HUES64 (cell line): ENCODE measurements at regions not wholly inside any gene's neighbourhood (a gene's known extent, or its start where the extent isn't known, plus 50 kb on each side); places are given as distances from the start of the nearest gene placed in this dataset.

ENCODE experiments used
- H3K27ac ChIP-seq: 2 replicates; pipeline ENCODE4 v1.7.0; 2013; ENCODE audit warnings: low read depth, low read length, inconsistent platforms
- H3K27me3 ChIP-seq: 2 replicates; pipeline ENCODE4 v1.6.1; 2013; ENCODE audit warnings: mild to moderate bottlenecking, low read length; ENCODE audit not compliant: insufficient read depth
- H3K36me3 ChIP-seq: 2 replicates; pipeline ENCODE4 v1.6.1; 2013; ENCODE audit warnings: mild to moderate bottlenecking, low read length; ENCODE audit not compliant: insufficient read depth
- H3K4me1 ChIP-seq: 2 replicates; pipeline ENCODE4 v1.6.1; 2013; ENCODE audit warnings: mild to moderate bottlenecking, low read length, moderate library complexity; ENCODE audit not compliant: insufficient read depth
- H3K4me3 ChIP-seq: 2 replicates; pipeline ENCODE4 v1.5.1; 2013; ENCODE audit warnings: mild to moderate bottlenecking, low read length, moderate library complexity
- H3K9ac ChIP-seq: 2 replicates; pipeline ENCODE4 v1.6.1; 2013; ENCODE audit warnings: mild to moderate bottlenecking, low read depth, low read length
- H3K9me3 ChIP-seq: 2 replicates; pipeline ENCODE4 v1.6.1; 2013; ENCODE audit warnings: low read depth, low read length; ENCODE audit not compliant: insufficient read depth
- WGBS: fragments of 150-250, 120-280 bp; methylation state at CpG from one replicate; pipeline ENCODE4 v1.1.7; 2013; ENCODE audit warnings: missing lambda C conversion rate; 5-methylcytosine and 5-hydroxymethylcytosine counted together

- no peaks in the 10 kb centered on the region for H3K9me3 ChIP-seq
- no peaks in the 10 kb centered on the region for H3K27me3 ChIP-seq
- no peaks in the 10 kb centered on the region for H3K4me1 ChIP-seq
- no peak overlapping the region for H3K4me3 ChIP-seq
- H3K36me3 ChIP-seq = no peaks in the 10 kb centered on the region
- 86% methylated on average over 3 of the region's 3 CpGs for WGBS
- H3K9ac ChIP-seq = no peak overlapping the region
- no peak overlapping the region for H3K27ac ChIP-seq
Measured at GRCh38 chr13:48891586-48891985, 84.1 kb upstream of the FNDC3A start.

GRCh38 chr13:48892053-48892687 is 83.5 kb upstream of the FNDC3A start:
- WGBS = 96% methylated on average over 2 of the region's 2 CpGs
- Histone ChIP-seq H3K4me3 (no peak overlapping the region), H3K27ac (no peak overlapping the region)

GRCh38 chr13:48892688-48893075 is 83.0 kb upstream of the FNDC3A start:
- Histone ChIP-seq H3K36me3 (no peaks in the 10 kb centered on the region), H3K9ac (no peak overlapping the region), H3K27me3 (no peaks in the 10 kb centered on the region), H3K4me3 (no peak overlapping the region), H3K27ac (no peak overlapping the region), H3K9me3 (no peaks in the 10 kb centered on the region), H3K4me1 (no peaks in the 10 kb centered on the region)
- 95% methylated on average over 3 of the region's 3 CpGs for WGBS

More at GRCh38 chr13:48892053-48892687, 83.5 kb upstream of the FNDC3A start:
- Histone ChIP-seq H3K4me1 (no peaks in the 10 kb centered on the region), H3K27me3 (no peaks in the 10 kb centered on the region), H3K9ac (no peak overlapping the region), H3K9me3 (no peaks in the 10 kb centered on the region), H3K36me3 (no peaks in the 10 kb centered on the region)

GRCh38 chr13:48896312-48896711 is 79.4 kb upstream of the FNDC3A start:
- H3K4me3 ChIP-seq = no peak overlapping the region
- no peaks in the 10 kb centered on the region for H3K9me3 ChIP-seq
- no peaks in the 10 kb centered on the region for H3K27me3 ChIP-seq
- H3K36me3 ChIP-seq = no peaks in the 10 kb centered on the region
- no peaks in the 10 kb centered on the region for H3K4me1 ChIP-seq
- no peak overlapping the region for H3K9ac ChIP-seq
- no peak overlapping the region for H3K27ac ChIP-seq

- Histone ChIP-seq H3K27ac (no peak overlapping the region), H3K4me3 (no peak overlapping the region), H3K36me3 (no peaks in the 10 kb centered on the region)
Measured at GRCh38 chr13:48901781-48902180, 73.9 kb upstream of the FNDC3A start.

GRCh38 chr13:48902368-48902767 is 73.3 kb upstream of the FNDC3A start:
- Histone ChIP-seq H3K9me3 (no peaks in the 10 kb centered on the region), H3K36me3 (no peaks in the 10 kb centered on the region), H3K27ac (no peak overlapping the region), H3K27me3 (no peaks in the 10 kb centered on the region), H3K9ac (no peak overlapping the region), H3K4me3 (no peak overlapping the region), H3K4me1 (no peaks in the 10 kb centered on the region)
- 59% methylated on average over 1 of the region's 1 CpG for WGBS

More at GRCh38 chr13:48901781-48902180, 73.9 kb upstream of the FNDC3A start:
- Histone ChIP-seq H3K27me3 (no peaks in the 10 kb centered on the region), H3K9ac (no peak overlapping the region), H3K4me1 (no peaks in the 10 kb centered on the region), H3K9me3 (no peaks in the 10 kb centered on the region)

- H3K27me3 ChIP-seq = no peaks in the 10 kb centered on the region
- no peak overlapping the region for H3K27ac ChIP-seq
- H3K4me1 ChIP-seq = no peaks in the 10 kb centered on the region
- H3K36me3 ChIP-seq = no peaks in the 10 kb centered on the region
- WGBS = 89% methylated on average over 2 of the region's 2 CpGs
- no peak overlapping the region for H3K9ac ChIP-seq
- no peak overlapping the region for H3K4me3 ChIP-seq
- H3K9me3 ChIP-seq = no peaks in the 10 kb centered on the region
Measured at GRCh38 chr13:48904668-48905290, 70.9 kb upstream of the FNDC3A start.

GRCh38 chr13:48906200-48906599 is 69.5 kb upstream of the FNDC3A start:
- WGBS = 94% methylated on average over 6 of the region's 6 CpGs
- no peaks in the 10 kb centered on the region for H3K27me3 ChIP-seq
- no peaks in the 10 kb centered on the region for H3K36me3 ChIP-seq
- no peak overlapping the region for H3K9ac ChIP-seq
- H3K9me3 ChIP-seq = no peaks in the 10 kb centered on the region
- no peaks in the 10 kb centered on the region for H3K4me1 ChIP-seq
- no peak overlapping the region for H3K27ac ChIP-seq
- H3K4me3 ChIP-seq = no peak overlapping the region

GRCh38 chr13:48908381-48909055 is 67.2 kb upstream of the FNDC3A start:
- Histone ChIP-seq H3K36me3 (no peaks in the 10 kb centered on the region), H3K4me1 (no peaks in the 10 kb centered on the region), H3K27ac (no peak overlapping the region), H3K9me3 (no peaks in the 10 kb centered on the region), H3K4me3 (no peak overlapping the region), H3K9ac (no peak overlapping the region), H3K27me3 (no peaks in the 10 kb centered on the region)
- 84% methylated on average over 2 of the region's 2 CpGs for WGBS

GRCh38 chr13:48909056-48909389 is 66.7 kb upstream of the FNDC3A start:
- H3K36me3 ChIP-seq = no peaks in the 10 kb centered on the region
- H3K9ac ChIP-seq = no peak overlapping the region
- 94% methylated on average over 2 of the region's 2 CpGs for WGBS
- no peaks in the 10 kb centered on the region for H3K27me3 ChIP-seq
- H3K4me1 ChIP-seq = no peaks in the 10 kb centered on the region
- no peak overlapping the region for H3K27ac ChIP-seq
- no peaks in the 10 kb centered on the region for H3K9me3 ChIP-seq
- H3K4me3 ChIP-seq = no peak overlapping the region

GRCh38 chr13:48910686-48911085 is 65.0 kb upstream of the FNDC3A start:
- Histone ChIP-seq H3K27me3 (no peaks in the 10 kb centered on the region), H3K9me3 (no peaks in the 10 kb centered on the region), H3K27ac (no peak overlapping the region), H3K4me1 (no peaks in the 10 kb centered on the region), H3K36me3 (no peaks in the 10 kb centered on the region), H3K9ac (no peak overlapping the region), H3K4me3 (no peak overlapping the region)
- no CpG with 5 or more reads among the region's 2 CpGs for WGBS
